SW480 (cell line): ENCODE measurements at regions not wholly inside any gene's neighbourhood (a gene's known extent, or its start where the extent isn't known, plus 50 kb on each side); places are given as distances from the start of the nearest gene placed in this dataset.
"Not testable (repeated sequence)": the region's sequence is repeated elsewhere in the genome, so short reads cannot be mapped to it uniquely, and the experiment has no call there.

Experiments
- DNase-seq: peaks from one replicate; pipeline ENCODE4 v3.0.0-alpha.2; 2016; ENCODE audit warnings: low spot score

DNA sequence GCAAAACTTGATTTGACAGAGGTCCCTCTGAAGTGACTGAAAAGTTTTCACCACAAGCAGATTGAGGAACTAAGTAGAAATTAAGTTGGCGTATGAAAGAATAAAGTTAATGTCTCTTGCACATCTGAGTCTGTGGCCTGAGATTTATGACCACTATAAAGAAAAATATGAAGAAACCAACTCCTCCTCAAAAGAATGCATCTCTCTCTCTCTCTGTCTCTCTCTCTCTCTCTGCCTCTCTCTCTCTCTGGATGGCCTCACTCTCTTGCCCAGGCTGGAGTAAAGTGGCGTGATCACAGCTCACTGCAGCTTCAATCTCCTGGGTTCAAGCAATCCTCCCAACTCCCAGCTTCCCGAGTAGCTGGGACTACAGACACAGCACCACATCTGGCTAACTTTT lies 55.2 kb downstream of the RPL22L1 start:
- DNase-seq: no peak

DNA sequence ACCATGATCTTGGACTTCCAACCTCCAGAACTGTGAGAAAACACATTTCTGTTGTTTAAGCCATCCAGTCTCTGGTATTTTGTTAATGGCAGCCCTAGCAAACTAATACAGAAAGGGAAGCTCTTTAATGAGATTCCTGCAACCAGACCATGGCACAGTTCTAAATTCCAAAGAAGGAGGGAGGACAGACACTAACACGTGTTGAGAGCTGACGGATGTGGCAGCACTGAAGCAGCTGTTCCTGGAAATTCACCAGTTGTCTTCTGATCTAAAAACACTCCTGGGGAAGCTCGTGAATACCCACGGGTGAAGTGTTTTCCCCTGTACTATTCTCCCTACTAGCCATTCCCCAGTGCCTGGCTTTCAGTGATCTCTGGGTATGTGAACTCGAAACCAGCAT lies 56.7 kb downstream of the RPL22L1 start:
- DNase-seq: no peak

DNA sequence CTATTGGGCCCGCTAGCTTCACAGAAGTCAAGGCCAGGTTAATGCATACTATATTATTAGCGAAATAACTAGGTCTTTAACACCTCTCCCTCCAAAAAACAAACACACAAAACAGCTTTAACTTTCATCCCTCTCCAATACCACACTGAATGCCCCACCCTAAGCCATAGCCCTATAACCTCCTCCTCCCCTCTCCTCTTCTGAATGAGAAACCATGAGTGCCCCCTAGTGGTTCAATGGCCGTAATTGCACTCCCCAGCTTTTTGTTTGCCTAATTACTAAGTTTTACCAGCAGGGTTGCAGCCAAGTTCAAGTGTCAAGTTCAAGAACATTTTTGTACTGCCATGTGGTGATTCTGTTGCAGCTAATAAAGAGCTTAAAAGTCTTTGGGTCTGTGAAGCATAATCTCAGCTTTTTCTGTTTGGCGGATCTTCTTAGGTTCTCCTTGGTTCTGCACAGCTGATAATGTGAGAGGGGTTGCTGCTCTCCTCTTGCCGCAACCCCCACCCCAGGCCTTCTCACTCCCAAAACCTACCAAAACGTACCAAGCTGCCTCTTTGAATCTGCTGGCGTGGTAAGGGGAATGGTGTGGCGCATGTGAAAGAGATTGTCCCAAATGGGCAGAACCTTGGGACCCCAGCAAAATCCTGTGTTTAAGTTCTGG lies 57.9 kb downstream of the RPL22L1 start:
- DNase-seq: peak; percentile 91

DNA sequence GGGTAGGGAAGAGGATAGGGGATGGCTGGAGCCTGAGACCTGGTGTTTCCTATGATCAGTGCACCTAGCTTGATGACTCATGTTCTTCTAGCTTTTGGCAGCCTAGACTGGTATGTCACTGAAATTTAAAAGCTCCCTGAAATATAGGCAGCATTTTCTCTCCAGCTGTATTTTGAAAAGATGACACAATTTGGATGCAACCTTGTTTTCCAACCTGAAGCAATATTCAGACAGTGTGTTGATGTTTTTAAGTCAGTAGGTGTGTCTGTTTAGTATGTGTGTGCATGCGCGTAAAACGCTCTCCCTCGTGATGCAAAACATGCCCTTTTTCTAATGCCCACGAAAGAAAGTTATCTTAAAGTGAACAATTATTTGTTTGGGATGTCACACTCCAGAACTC lies 58.5 kb downstream of the RPL22L1 start:
- peak; percentile 78 for DNase-seq

DNA sequence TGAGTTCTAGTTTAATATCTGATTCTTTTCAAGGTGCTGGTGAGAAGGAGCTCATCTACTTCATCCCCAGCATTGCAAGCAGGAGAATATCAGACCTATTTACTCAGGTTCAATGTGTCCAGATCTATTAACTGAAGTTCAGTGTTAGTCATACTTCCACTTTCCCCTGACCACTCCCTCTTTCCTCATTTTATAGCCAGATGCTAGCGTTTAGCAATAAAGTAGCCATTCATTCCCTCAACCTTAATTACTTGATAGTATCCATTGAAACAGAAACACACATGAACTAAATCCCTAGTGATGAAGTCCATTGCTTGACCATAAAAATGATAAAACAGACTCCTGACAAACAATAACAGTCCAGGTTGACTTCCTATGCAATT lies 60.0 kb downstream of the RPL22L1 start:
- peak; percentile 79 for DNase-seq

DNA sequence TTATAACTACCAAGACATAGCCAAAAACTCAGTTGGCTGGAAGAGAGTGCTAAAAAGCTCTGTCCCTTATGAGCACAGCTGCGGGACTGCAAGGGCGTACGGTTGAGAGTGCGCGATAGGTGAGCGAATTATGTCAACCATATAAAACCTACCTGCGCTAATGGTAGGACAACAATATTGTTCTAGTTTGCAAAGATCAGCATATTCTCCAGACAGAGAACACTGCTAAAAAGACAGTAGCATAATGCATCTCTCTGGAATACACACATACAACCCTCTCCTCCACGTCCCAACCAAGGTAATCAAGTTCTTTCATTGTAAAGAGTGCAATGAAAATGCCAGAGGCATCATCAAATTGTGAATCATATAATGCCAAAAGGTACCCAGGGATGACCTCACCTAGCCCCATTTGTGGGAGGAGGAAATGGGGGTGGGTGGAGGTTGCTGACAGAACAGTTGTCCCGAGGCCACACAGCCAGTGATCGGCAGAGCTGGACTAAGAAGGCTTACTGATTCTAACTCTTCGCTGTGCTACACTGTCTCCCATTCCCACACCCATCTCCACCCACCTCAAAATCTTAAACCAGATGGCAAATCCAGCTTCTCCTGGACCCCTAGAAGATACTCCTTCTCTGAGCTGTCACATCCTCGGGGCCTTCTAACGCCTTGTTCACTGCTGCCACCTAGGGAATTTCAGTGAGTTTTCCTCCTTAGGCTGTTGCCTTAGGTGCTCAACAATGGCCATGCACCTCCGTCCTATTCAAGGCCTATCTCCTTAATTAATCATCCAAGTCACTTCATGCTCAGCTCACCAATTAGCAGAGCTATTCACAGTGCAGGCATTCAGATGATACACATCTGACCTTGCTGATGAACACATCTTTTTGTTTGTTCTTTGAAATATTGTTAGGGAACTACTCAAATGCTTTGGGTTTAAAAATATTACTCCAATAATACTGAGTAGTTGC lies 60.7 kb downstream of the RPL22L1 start:
- DNase-seq: peak; percentile 77

DNA sequence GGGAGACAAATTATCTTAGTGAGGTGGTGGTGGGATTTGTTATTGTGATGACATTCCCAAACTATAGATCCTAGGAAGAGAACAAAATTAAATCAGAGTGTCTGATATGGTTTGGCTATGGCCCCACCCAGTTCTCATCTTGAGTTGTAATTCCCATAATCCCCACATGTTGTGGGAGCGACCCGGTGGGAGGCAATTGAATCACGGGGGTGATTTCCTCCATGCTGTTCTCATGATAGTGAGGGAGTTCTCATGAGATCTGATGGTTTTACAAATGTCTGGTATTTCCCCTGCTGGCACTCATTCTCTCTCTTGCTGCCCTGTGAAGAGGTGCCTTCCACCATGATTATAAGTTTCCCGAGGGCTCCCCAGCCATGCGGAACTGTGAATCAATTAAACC lies 62.0 kb downstream of the RPL22L1 start:
- no peak for DNase-seq

DNA sequence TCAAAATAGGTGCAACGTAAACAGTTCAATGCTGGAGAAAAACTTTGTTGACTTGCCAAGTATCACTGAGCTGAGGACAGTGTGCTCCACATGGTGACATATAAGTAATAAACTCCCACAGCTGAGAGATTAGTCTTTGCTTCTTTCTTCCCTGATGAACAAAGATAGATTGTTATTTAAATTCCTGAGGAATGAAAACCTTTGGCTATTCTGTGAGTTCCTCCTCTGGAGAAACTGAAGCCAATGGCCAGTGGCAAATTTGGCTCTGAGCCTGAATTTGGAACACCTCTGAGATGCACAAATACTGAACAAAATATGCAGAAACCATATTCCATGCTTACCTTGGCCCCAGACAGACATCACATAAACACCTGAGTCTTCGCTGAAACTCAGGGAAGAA lies 63.3 kb downstream of the RPL22L1 start:
- DNase-seq: no peak

DNA sequence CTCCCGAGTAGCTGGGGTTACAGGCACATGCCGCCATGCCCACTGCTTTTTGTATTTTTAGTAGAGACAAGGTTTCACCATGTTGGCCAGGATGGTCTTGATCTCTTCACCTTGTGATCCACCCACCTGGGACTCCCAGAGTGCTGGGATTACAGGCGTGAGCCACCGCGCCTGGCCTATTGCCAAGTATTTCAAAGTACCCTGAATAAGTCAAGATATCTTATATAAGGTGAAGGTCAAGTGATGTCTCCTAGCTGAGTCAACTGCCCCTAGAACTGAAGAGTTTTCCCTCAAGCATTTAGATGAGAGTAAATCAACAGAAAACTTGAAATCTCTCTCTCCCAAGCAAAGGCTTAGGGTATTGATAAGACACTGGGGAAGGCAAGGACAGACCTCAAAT lies 63.9 kb downstream of the RPL22L1 start:
- no peak for DNase-seq

DNA sequence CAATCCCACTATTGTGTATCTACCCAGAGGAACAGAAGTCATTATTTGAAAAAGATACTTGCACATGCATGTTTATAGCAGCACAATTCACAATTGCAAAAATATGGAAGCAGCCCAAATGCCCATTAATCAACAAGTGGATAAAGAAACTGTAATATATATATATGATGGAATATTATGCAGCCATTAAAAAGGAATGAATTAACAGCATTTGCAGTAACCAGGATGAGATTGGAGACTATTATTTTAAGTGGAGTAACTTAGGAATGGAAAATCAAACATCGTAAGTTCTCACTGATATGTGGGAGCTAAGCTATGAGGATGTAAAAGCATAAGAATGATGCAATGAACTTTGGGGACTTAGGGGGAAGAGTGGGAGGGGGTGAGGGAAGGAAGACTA lies 64.7 kb downstream of the RPL22L1 start:
- not testable (repeated sequence) for DNase-seq

DNA sequence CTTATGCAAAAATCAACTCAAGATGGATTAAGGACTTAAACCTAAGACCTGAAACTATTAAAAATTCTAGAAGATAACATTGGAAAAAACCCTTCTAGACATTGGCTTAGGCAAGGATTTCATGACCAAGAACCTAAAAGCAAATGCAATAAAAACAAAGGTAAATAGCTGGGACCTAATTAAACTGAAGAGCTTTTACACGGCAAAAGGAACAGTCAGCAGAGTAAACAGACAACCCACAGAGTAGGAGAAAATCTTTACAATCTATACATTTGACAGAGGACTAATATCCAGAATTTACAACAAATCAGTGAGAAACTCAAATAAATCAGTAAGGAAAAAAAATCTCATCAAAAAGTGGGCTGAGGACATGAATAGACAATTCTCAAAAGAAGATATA lies 65.4 kb downstream of the RPL22L1 start:
- DNase-seq: not testable (repeated sequence)

DNA sequence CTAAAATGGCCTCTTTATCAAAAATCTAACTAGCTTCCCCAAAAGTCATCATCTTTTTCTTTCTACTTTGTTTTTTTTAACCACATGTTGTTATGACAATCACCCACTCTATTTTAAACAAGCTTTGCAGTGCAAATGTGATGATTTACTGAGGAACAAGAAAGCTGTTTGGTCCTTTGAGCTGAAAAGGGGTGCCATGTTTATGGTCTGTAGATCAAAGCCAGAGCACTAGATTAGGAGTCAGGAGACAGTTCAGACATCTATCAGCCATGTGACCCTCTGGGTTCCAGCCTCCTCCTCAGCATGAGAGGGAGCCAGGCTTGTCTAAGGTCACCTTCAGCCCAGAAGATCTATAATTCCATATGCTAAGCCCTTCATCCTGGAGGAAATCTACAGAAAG lies 65.9 kb downstream of the RPL22L1 start:
- DNase-seq: no peak

DNA sequence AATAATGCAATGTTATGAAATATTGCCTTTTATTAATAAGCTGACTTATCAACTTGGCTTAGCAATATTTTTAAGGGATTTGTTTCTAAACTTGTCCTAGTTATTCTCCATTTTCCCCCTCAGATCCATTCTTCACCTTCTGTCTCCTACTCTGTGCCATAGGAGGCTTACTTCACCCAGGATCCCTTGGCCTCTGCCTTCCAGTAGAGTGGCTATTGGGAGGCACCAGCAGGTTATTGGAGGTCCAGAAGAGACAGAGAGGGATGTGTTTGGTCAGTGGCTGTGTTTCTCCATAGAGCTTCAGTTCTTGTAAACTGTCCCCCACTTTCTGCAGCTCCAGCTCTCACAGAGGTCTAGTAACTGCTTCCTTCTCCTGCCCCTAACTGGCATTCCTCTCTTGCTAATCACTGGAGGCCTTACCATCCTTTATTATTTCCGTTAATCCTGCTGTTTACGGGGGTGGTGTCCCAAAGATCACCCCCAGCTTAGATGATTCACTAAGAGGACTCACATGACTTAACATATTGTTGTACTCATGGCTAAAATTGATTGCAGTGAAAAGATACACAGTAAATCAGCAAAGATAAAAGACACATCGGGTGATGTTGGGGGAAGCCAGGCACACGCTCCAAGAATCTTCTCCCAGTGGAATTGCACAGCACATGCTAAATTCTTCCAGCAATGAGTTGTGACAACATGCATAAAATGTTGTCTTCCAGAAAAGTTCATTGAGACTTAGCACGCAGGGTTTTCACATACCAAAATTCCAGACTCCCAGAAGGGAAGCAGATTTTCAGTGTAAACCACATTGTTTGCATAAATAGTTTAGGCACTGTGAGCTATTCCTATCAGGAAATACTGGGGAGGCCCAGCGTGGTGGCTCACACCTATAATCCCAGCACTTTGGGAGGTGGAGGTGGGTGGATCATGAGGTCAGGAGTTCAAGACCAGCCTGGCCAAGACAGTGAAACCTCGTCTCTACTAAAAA lies 67.5 kb downstream of the RPL22L1 start:
- peak; percentile 85 for DNase-seq

DNA sequence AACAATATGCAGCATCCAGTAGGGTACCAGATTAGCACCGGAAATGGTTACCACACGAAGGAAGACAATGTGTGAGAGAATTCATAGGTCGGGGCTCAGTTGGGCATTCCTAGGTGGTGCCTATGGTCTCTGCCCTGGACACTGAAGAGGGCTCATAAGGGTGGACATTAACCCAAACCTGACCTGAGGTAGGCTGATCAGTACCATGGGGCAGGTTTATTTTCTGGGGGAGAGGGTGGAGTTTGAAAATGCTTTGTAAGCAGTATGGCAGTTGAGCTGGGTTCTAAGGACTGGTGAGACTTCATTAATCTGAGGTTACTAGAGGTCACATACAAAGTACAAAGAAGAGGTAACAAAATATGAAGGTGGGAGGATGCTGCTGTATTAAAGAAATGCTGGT lies 68.4 kb downstream of the RPL22L1 start:
- DNase-seq: no peak

DNA sequence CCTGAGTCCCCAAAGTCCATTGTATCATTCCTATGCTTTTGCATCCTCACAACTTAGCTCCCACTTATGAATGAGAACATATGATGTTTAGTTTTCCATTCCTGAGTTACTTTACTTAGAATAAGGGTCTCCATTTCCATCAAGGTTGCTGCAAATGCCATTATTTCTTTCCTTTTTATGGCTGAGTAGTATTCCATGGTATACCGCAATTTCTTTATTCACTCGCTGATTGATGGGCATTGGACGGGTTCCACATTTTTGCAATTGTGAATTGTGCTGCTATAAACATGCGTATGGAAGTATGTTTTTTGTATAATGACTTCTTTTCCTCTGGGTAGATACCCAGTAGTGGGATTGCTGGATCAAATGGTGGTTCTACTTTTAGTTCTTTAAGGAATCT lies 69.7 kb downstream of the RPL22L1 start:
- DNase-seq: not testable (repeated sequence)

DNA sequence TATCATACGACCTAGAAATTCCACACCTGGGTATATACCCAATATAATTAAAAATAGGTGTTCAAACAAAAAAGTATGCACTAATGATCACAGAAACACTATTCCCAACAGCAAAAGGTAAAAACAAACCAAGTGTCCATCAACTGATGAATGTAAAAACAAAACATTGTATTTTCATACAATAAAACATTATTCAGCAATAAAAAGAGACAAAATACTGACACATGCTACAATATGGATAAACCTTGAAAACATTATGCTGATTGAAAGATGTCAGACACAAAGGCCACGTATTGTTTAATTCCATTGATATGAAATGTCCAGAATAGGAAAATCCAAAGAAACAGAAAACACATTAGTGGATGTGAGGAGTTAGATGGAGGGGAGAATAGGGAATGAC lies 71.0 kb downstream of the RPL22L1 start:
- DNase-seq: no peak

DNA sequence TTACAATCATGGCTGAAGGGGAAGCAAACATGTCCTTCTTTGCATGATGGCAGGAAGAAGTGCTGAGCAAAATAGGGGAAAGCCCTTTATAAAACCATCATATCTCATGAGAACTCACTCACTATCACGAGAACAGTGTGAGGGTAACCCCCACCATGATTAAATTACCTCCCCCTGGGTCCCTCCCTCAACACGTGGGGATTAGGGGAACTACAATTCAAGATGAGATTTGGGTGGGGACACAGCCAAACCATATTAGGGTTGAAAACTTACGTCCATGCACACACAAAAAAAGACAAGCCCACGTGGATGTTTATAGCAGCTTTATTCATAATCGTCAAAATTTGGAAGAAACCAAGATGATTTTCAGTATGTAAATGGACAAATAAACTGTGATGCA lies 72.3 kb downstream of the RPL22L1 start:
- no peak for DNase-seq

DNA sequence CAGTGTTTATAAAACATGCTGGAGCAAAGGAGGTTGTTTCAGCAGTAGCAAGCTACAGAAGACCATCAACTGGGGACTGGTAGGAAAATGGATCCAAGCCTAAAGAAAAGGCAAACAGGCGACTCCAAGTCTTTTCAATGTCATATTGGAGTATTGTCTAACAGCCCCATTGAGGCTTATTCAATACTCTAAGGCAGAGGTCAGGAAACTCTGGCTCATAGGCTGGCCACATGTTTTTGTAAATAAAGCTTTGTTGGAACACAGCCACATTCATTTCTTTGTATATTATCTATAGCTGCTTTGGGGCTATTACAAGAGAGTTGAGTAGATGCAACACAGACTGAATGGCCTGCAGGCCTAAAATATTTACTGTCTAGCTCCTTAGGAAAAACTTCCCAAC lies 77.5 kb downstream of the RPL22L1 start:
- DNase-seq: no peak

DNA sequence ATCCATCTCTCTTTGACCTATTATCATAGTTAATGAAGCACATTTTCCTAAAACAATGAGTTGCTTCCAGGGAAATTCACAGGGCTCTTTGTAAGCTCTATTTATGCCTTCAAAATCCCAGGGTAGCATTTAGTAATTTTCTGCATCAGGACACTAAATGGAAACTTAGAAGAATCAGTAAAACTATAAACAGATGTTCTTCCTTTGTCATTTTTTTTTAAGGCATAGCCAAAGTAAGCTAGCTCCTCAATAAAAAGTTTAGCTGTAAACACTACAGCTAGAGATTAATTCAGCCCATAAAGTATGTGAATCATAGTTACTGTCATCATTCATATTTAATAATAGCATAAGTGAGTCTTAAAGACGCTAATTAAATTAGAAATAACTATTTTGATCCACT lies 79.3 kb downstream of the RPL22L1 start:
- no peak for DNase-seq

DNA sequence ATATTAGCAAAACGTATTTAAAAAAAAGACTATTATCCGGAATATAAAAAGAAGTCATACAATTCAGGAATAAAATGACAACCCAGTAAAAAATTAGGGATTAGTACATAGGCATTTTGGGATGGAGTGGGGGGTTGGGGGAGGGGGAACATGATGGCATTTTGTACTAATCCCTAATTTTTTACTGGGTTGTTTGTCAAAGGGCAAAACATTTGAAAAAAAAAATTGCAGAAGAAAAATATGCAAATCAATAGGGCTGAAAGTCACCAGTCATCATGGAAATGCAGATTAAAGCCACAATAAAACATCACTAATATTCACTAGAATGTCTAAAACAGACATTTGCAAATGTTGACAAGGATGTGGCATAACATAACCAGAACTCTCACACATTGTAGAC lies 82.5 kb downstream of the RPL22L1 start:
- no peak for DNase-seq

DNA sequence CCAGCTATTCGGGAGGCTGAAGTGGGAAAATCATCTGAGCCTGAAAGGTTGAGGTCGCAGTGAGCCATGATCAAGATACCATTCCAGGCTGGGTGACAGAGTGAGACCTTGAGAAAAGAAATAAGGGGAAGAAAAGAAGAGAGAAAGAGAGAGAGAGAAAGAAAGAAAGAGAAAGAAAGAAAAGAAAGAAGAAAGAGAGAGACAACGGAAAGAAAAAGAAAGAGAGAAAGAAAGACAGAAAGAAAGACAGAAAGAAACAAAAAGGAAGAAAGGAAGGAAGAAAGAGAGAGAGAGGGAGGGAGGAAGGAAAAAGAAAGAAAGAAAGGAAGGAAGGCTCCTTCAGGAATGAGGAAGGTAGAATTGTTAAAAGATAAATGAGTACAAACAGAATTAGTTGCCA lies 84.5 kb downstream of the RPL22L1 start:
- DNase-seq: no peak

DNA sequence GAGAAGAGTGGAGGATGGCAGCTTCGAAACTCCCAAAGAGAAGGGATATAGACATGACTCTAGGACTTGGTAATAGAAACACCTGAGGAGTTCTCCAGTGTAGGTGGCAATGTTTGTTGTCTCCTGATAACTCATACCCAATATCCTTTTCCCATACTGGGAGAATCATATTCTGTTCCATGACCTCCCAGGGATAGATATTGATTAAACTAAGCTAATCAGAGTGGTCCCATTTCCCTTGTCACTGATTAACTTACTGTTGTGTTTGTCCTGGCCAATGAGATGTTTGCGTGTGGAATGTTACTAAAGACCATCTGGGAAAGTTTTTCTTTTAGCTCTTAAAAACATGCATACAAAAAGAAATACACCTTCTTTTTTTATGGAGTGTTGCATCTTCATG lies 85.6 kb downstream of the RPL22L1 start:
- DNase-seq: no peak
